Kidney glomerular epithelial cell (primary cell): ENCODE measurements at regions not wholly inside any gene's neighbourhood (a gene's known extent, or its start where the extent isn't known, plus 50 kb on each side); places are given as distances from the start of the nearest gene placed in this dataset.

Source experiments
- DNase-seq: peaks from one replicate; lab custom pipeline; 2025; lab: John Stamatoyannopoulos, UW

GRCh38 chr10:88060762-88061161 lies 197.3 kb downstream of the PTEN start:
- DNase-seq, result no peak

DNA sequence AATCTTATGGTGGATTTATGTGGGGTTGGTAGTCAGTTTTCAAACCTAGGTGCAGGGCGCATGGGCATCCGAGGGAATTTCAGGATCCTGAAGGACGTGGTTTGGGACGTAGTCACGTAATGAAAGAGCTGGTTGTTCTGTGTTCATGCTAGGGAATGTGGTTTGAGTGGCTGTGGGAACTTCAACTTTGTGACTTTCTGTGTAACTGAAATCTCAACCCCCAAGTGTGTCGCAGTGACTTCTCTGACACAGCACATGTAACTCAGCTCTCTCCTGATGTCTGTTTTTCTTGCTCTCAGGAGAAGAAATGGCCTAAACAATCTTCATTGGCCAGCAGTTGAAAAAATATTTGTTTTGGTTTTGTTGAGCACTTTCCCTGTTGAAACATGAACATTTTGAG lies 199.0 kb downstream of the PTEN start:
- DNase-seq, result no peak

DNA sequence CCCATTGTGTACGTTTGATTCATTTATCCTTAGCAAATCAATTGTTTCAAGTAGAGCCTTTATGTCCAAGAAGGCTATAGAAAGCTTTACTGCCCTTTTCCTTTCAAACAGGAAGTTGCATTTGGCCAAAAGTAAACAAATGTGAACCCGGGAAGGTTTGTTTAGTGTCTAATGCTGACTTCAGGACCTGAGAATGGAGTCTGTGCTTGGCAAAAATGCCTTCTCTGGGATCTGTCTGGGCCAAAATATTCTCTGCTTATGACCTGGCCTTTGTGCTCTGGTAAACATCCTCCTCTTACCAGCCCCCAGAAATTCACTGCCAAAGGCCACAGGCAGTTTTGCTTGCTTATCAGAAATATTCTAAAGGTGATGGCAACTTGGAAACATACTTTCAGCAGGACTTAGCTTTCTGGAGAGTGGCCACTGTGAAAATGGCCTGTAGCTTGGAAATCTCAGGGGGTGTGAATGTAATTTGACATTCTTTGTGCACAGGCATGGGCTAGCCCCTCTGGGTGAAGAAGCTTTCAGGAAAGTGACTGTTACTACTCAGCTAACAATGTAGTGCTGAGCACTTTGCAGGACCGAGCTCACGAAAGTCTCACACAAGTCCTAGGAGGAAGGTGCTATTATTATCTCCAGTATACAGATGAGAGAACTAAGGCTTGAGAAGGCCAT lies 199.5 kb downstream of the PTEN start:
- no peak for DNase-seq

DNA sequence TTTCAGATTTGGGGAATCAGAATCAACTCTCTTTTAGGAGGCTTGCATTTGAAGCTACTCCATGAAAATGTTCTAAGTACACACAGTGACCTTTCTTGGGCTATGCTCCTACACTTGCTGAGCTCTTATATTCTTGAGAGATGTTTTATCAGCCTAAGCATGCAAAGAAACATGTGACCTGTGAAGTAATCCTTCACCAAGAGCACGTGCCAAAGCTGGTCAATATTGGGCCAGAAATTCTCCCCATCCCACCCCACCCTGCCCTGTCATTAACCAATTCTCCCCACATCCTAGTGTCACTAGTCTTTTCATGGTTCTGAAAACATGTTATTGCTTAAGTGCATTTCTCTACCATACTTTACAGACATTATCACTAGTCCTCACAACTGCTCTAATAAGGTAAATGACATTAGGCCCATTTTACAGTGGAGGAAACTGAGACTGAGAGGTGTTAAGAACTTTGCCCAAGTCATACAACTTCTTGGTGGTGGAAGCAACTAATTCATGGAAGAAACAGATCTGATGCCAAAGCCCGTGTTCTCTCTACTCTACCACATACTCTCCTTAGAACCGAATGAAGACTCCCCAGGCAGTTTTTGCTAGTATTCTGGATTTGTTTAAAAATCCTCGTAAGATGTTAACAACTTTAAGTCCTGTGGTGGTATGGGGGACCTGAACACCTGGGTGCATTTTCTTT lies 200.6 kb downstream of the PTEN start:
- no peak for DNase-seq

DNA sequence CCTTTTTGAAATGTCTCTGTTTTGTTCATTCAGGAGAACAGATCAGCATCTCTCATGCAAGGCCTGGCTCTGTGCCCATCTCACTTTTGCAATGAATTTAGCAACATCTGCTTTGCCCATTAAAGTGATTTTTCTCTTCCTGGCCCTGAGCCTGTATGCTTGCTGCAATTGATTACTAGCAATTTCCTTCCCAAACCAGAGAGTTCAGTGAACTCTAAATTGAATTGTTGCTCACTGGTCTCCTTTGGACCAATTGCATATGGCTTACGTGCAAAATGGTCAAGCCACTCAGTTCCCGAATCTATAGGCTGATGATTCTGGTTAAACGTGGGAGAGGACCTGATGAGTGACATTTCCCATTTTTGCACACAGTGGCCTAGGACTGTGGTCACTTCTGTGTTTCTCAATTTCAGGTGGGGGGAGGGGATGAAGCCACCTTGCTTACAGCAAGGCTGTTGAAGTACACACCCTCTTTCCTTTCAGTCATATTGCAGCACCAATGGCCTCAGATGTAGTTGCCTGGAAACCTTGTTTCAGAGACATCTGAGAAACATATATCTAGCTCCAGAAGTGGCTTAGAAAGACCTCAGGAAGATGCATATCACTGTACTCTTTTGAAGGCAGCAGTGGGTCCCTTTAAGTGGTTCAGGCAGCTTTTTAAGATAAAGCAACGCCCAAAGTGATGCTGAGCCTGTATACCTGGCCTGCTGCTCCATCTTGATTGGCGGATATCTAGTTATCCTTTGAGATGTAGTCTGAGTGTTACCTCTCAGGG lies 201.4 kb downstream of the PTEN start:
- no peak for DNase-seq

DNA sequence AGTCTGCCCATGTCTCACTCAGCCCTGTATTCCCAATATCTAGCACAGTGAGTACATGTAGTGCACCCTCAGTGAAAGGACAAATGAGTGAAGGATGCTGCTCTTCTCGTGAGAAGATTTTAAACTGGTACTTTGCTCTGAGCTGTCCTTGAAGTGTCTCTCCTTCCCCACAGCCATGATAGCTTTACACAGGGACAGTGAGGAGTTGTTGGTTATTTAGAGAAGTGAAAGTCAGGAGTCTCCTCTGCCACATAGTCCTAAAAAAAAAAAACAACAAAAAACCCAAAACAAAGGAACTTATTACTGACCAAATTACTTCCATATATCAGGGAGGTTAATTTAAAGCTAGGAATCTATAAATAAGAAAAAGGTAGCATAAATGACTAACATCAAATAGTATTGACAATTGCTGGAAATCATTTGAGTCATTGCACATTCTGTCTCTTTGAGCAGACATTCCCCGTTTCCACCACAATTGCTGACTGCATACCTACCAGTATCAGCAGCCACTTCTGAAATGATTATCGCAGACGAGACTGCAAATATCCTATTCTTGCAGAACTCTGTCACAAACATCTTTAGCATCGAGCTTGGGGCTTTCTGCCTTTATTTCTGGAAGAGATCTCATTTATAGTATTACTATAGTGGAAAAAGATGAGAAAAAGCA lies 202.1 kb downstream of the PTEN start:
- DNase-seq, result no peak

DNA sequence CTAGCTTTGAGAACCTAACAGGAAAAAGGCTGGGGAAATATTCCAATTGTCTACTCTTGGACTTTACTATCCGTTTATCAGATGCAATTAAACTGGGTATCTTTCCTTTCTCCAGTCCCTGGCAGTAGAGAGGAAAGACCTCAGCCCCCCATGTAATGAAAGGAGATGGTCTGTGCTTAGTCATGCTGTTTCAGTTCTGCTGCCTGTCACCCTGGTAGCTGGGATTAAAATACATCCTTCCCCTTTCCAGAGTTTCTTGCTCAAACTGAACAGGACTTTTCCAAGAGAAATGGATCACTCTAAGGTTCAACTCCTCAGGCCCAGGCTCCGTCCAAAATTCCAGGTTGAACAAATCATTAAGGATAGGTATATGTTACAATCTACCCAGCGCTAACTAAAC lies 202.9 kb downstream of the PTEN start:
- no peak for DNase-seq

- no peak for DNase-seq
Measured at GRCh38 chr10:88066876-88067275, 203.5 kb downstream of the PTEN start.

- no peak for DNase-seq
Measured at GRCh38 chr10:88067737-88068136, 204.3 kb downstream of the PTEN start.

DNA sequence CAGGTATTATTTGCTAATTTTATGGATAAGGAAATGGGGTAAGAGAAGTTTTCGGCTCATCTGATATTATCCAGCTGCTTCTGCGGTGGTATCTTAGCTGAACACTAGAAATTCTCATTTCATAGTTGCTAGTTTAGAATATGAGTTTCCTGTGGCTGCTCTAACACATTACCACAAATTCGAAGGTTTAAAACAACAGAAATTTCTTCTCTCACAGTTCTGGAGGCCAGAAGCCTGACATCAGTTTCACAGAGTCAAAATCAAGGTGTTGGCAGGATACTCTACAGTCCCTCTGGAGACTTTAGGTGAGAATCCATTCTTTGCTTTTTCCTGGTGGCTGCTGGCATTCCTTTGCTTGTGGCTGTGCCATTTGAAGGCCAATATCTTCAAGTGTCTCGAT lies 205.9 kb downstream of the PTEN start:
- DNase-seq, result no peak

- DNase-seq, result no peak
Measured at GRCh38 chr10:88070080-88070880, 206.9 kb downstream of the PTEN start.

- DNase-seq, result no peak
Measured at GRCh38 chr10:88071879-88072278, 208.5 kb downstream of the PTEN start.

- no peak for DNase-seq
Measured at GRCh38 chr10:88073682-88074081, 210.3 kb downstream of the PTEN start.

DNA sequence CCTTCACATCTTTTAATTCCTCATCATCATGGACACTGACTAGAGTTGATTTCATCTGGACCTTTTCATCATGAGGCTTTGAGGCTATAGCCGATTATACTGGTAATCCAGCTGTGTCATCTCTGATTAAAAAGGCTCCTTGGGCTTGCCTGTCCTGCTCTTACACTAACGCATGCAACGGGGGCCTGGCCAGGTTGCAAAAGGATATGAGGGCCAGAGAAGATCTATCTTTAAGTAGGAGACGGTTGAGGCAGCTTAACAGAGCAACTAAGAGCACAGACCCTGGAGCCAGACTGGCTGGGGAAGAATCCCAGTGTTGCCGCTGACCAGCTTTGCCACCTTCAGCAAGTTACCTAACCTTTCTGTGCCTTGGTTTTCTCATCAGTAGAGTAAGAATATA lies 211.5 kb downstream of the PTEN start:
- no peak for DNase-seq

DNA sequence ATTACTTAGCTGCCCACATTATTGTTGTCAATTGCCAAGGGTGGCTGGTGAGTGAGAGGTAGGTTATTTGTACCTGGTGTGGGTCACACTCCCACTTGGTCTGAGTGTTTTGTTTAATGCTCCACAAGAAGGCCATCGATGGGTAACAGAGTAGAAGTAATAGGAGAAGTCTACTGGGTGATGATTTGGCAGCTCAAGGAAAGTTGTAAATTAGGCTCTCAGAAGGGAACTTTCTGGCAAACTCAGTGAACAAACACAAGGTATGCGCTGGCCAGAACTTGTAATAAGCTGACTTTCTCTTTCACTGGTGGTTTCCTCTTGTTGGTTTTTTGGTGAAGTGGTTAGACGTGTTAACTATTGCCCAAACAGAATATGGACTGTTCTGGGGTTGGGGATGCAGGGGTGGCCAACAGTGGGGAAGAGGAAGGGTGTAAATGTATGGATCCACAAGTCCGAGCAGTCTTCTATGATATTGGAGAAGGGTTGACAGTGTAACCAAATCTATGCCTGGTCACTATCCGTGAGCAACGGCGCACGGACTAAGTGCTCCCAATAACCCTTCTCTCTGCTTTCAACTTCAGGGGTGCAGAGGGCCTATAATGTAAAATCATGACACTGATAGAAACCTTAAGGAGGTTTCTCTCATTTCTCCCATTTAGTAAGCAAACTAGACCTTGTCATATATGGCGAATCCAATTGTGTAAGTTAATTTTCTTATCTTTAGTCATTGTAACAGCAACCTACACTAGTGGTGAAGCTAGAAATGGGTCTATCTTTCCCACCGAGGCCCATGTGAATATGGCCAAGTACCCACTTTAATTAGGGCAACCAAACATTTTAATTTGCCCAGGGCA lies 212.8 kb downstream of the PTEN start:
- DNase-seq, result peak; percentile 17

- DNase-seq, result no peak
Measured at GRCh38 chr10:88077977-88078376, 214.6 kb downstream of the PTEN start.

DNA sequence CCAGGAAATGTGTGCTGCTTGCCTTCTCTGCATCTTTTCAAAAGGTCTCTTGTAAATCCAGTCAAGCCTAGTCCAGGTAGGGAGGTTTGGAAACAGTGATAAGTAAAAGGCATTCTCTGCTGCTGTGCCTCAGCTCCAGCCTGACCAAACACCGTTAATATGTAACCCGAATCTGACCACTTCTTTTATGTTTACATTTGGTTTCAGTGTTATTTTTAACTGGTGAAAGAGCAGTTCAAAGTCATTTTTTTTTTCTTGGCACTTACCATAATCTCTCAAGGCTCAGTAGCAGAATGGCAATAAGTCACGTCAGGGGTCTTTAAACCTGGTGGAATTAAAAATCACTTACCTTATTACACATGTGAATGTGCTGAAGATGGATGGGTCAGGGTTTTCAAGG lies 216.8 kb downstream of the PTEN start:
- DNase-seq, result peak; percentile 85

- DNase-seq, result no peak
Measured at GRCh38 chr10:88081457-88082054, 218.1 kb downstream of the PTEN start.

DNA sequence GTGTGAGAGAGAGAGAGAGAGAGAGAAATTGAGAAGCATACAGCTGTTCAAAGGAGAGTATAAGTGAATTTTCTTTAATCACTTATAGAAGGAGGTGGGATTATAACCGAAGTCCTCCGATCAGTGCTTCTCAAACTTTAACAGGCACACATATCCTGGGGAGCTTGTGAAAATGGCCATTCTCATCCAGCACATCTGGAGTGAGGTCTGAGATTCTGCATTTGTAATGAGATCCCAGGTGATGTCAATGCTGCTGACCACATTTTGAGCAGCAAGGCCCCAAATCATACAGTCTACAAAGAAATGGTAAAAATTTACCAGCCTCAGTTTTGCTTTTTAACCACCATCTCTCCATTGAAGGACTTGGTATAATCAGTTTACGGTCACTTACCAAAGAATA lies 219.0 kb downstream of the PTEN start:
- no peak for DNase-seq

GRCh38 chr10:88082806-88083596 lies 219.6 kb downstream of the PTEN start:
- no peak for DNase-seq
